SK-N-SH treated with all-trans-retinoic acid at 6 μM for 48 hours (cell line): ENCODE measurements at regions not wholly inside any gene's neighbourhood (a gene's known extent, or its start where the extent isn't known, plus 50 kb on each side); places are given as distances from the start of the nearest gene placed in this dataset.

ENCODE experiments used
- ATAC-seq: fragments of 200-7000 bp; cut with Tn5 transposase; 3 replicates; pipeline ENCODE4 v1.9.1; 2020; ENCODE audit warnings: mild to moderate bottlenecking, moderate library complexity
- ARNTL ChIP-seq: fragments of 450-650 bp; formaldehyde crosslinking; IDR thresholded peaks from 2 replicates; pipeline ENCODE4 v1.5.0; 2020; ENCODE audit warnings: low read depth, mild to moderate bottlenecking, moderate library complexity, borderline replicate concordance
- BACH2 ChIP-seq: fragments of 250-450 bp; sonication (Bioruptor Pico); IDR thresholded peaks from 2 replicates; pipeline ENCODE4 v1.9.0; 2021; ENCODE audit warnings: mild to moderate bottlenecking, borderline replicate concordance
- CSDC2 ChIP-seq: fragments of 250-450 bp; sonication (Bioruptor Pico); IDR thresholded peaks from 2 replicates; pipeline ENCODE4 v1.5.0; 2020; ENCODE audit warnings: mild to moderate bottlenecking, moderate library complexity
- GLIS3 ChIP-seq: fragments of 250-450 bp; sonication (Bioruptor Pico); IDR thresholded peaks from 2 replicates; pipeline ENCODE4 v1.5.0; 2020; ENCODE audit warnings: mild to moderate bottlenecking, moderate library complexity
- ISL1 ChIP-seq: fragments of 250-450 bp; sonication (Bioruptor Pico); IDR thresholded peaks from 2 replicates; pipeline ENCODE4 v2.1.2; 2022; ENCODE audit warnings: mild to moderate bottlenecking, moderate library complexity
- OSR1 ChIP-seq: fragments of 250-450 bp; sonication (Bioruptor Pico); IDR thresholded peaks from 2 replicates; pipeline ENCODE4 v1.8.0; 2022; ENCODE audit warnings: moderate library complexity, mild to moderate bottlenecking, inconsistent platforms
- PATZ1 ChIP-seq: fragments of 250-450 bp; sonication (Bioruptor Pico); IDR thresholded peaks from 2 replicates; pipeline ENCODE4 v1.8.0; 2020; ENCODE audit warnings: mild to moderate bottlenecking, moderate library complexity, borderline replicate concordance
- PPARA ChIP-seq: fragments of 250-450 bp; sonication (Bioruptor Pico); IDR thresholded peaks from 2 replicates; pipeline ENCODE4 v1.5.0; 2020; ENCODE audit warnings: mild to moderate bottlenecking, borderline replicate concordance
- RARB ChIP-seq: fragments of 250-450 bp; sonication (Bioruptor Pico); IDR thresholded peaks from 2 replicates; pipeline ENCODE4 v1.8.0; 2021; ENCODE audit warnings: mild to moderate bottlenecking, moderate library complexity
- SNAI2 ChIP-seq: fragments of 250-450 bp; sonication (Bioruptor Pico); IDR thresholded peaks from 2 replicates; pipeline ENCODE4 v1.5.0; 2020; ENCODE audit warnings: mild to moderate bottlenecking, moderate library complexity
- TCF4 ChIP-seq: fragments of 250-450 bp; sonication (Bioruptor Pico); IDR thresholded peaks from 2 replicates; pipeline ENCODE4 v1.8.0; 2021; ENCODE audit warnings: mild to moderate bottlenecking, moderate library complexity, borderline replicate concordance
- ZC3H10 ChIP-seq: fragments of 250-450 bp; sonication (Bioruptor Pico); IDR thresholded peaks from 2 replicates; pipeline ENCODE4 v1.5.1; 2021; ENCODE audit warnings: mild to moderate bottlenecking, moderate library complexity
- ZFP3 ChIP-seq: fragments of 250-450 bp; sonication (Bioruptor Pico); IDR thresholded peaks from 2 replicates; pipeline ENCODE4 v1.5.0; 2020; ENCODE audit warnings: mild to moderate bottlenecking, moderate library complexity
- ZFP30 ChIP-seq: fragments of 450-650 bp; formaldehyde crosslinking; IDR thresholded peaks from 2 replicates; pipeline ENCODE4 v1.5.0; 2022; ENCODE audit warnings: mild to moderate bottlenecking, moderate library complexity
- ZNF70 ChIP-seq: fragments of 450-650 bp; formaldehyde crosslinking; IDR thresholded peaks from 2 replicates; pipeline ENCODE4 v1.5.0; 2020; ENCODE audit warnings: mild to moderate bottlenecking, moderate library complexity
- ZNF8 ChIP-seq: fragments of 450-650 bp; formaldehyde crosslinking; IDR thresholded peaks from 2 replicates; pipeline ENCODE4 v1.5.0; 2020; ENCODE audit warnings: mild to moderate bottlenecking, moderate library complexity
- TF ChIP-seq, protein P1 (sequence below): fragments of 250-450 bp; sonication (Bioruptor Pico); IDR thresholded peaks from 2 replicates; pipeline ENCODE4 v1.5.0; 2020; ENCODE audit warnings: mild to moderate bottlenecking, moderate library complexity
- TF ChIP-seq, protein P2 (sequence below): fragments of 250-450 bp; sonication (Bioruptor Pico); IDR thresholded peaks from 2 replicates; pipeline ENCODE4 v1.5.1; 2020; ENCODE audit warnings: low read depth, mild to moderate bottlenecking, moderate library complexity
- TF ChIP-seq, protein P3 (sequence below): fragments of 250-450 bp; sonication (Bioruptor Pico); IDR thresholded peaks from 2 replicates; pipeline ENCODE4 v1.5.1; 2021; ENCODE audit warnings: mild to moderate bottlenecking, moderate library complexity
- TF ChIP-seq, protein P4 (sequence below): fragments of 250-450 bp; sonication (Bioruptor Pico); IDR thresholded peaks from 2 replicates; pipeline ENCODE4 v1.8.0; 2021; ENCODE audit warnings: low read depth, mild to moderate bottlenecking, moderate library complexity, borderline replicate concordance

GRCh38 chr3:94221829-94222228 is 159.0 kb downstream of the NSUN3 start:
- no peak for TF ChIP-seq CSDC2
- TF ChIP-seq ZNF8 (CRISPR knock-in tag): no peak
- no peak for TF ChIP-seq ZC3H10 (CRISPR knock-in tag)
- TF ChIP-seq, protein P1, sequence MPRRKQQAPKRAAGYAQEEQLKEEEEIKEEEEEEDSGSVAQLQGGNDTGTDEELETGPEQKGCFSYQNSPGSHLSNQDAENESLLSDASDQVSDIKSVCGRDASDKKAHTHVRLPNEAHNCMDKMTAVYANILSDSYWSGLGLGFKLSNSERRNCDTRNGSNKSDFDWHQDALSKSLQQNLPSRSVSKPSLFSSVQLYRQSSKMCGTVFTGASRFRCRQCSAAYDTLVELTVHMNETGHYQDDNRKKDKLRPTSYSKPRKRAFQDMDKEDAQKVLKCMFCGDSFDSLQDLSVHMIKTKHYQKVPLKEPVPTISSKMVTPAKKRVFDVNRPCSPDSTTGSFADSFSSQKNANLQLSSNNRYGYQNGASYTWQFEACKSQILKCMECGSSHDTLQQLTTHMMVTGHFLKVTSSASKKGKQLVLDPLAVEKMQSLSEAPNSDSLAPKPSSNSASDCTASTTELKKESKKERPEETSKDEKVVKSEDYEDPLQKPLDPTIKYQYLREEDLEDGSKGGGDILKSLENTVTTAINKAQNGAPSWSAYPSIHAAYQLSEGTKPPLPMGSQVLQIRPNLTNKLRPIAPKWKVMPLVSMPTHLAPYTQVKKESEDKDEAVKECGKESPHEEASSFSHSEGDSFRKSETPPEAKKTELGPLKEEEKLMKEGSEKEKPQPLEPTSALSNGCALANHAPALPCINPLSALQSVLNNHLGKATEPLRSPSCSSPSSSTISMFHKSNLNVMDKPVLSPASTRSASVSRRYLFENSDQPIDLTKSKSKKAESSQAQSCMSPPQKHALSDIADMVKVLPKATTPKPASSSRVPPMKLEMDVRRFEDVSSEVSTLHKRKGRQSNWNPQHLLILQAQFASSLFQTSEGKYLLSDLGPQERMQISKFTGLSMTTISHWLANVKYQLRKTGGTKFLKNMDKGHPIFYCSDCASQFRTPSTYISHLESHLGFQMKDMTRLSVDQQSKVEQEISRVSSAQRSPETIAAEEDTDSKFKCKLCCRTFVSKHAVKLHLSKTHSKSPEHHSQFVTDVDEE (CRISPR knock-in tag): no peak
- ATAC-seq: no peak

DNA sequence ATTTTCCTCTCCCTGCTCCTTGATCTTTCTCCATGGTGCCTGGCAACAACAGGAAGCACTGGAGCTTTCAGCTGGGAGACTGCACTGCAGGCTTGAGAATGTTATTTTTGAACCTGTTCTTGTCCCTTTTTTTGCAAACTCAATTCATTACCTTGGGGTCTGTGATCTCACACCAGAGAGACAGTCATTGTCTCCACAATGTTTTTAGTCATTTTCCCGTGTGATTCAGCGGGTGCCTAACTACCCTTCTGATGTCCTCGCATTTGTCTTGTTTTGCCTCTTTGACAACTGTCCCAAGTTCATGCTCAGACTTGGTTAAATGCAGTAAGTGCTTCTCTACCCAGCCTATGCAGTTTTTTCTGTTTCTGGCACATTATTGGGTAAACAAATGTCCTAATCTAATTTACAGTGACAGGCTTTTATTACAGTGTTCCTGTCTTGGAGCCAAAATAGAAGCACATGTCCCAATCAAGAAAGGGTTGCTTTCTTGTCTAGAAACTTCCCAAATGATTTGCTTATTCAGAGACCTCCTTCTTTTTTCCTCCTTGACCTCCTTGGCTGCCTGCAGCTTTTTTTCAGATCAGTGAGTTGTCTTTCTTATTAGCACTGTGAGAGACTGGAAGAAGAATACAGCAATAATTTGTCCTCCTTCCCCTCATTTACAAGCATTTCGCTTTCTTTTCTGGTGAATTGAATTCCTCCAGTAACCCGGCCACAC is 162.4 kb downstream of the NSUN3 start:
- TF ChIP-seq, protein P2, sequence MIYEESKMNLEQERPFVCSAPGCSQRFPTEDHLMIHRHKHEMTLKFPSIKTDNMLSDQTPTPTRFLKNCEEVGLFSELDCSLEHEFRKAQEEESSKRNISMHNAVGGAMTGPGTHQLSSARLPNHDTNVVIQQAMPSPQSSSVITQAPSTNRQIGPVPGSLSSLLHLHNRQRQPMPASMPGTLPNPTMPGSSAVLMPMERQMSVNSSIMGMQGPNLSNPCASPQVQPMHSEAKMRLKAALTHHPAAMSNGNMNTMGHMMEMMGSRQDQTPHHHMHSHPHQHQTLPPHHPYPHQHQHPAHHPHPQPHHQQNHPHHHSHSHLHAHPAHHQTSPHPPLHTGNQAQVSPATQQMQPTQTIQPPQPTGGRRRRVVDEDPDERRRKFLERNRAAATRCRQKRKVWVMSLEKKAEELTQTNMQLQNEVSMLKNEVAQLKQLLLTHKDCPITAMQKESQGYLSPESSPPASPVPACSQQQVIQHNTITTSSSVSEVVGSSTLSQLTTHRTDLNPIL (CRISPR knock-in tag): no peak
- no peak for TF ChIP-seq ISL1 (CRISPR knock-in tag)
- TF ChIP-seq, protein P3, sequence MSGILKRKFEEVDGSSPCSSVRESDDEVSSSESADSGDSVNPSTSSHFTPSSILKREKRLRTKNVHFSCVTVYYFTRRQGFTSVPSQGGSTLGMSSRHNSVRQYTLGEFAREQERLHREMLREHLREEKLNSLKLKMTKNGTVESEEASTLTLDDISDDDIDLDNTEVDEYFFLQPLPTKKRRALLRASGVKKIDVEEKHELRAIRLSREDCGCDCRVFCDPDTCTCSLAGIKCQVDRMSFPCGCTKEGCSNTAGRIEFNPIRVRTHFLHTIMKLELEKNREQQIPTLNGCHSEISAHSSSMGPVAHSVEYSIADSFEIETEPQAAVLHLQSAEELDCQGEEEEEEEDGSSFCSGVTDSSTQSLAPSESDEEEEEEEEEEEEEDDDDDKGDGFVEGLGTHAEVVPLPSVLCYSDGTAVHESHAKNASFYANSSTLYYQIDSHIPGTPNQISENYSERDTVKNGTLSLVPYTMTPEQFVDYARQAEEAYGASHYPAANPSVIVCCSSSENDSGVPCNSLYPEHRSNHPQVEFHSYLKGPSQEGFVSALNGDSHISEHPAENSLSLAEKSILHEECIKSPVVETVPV (CRISPR knock-in tag): no peak
- no peak for TF ChIP-seq TCF4
- TF ChIP-seq ZC3H10 (CRISPR knock-in tag): no peak
- no peak for TF ChIP-seq SNAI2 (CRISPR knock-in tag)
- peak; percentile 71 for ATAC-seq

DNA sequence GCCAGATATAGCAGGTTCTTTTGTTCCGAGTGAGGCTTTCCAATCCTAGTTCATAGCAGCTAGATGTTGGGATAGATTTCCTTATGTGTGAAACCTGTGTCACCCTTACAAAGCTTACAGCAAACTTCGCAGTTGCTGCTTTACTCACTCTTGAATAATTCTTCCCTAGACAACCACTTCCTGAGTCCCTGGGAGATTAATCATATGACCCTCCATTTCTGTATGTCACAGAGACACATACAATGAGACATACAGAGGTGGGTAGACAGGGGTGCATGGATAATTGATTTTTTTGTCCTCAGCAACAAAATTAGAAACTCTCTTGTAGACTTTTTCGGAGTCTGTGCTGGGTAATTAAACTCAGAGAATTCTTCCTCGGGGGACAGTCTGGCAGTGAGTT is 163.2 kb downstream of the NSUN3 start:
- TF ChIP-seq ZNF70 (CRISPR knock-in tag) (no peak), ZNF8 (CRISPR knock-in tag) (no peak), OSR1 (CRISPR knock-in tag) (no peak), RARB (CRISPR knock-in tag) (no peak), BACH2 (CRISPR knock-in tag) (no peak), ARNTL (CRISPR knock-in tag) (no peak), GLIS3 (CRISPR knock-in tag) (no peak), PPARA (CRISPR knock-in tag) (no peak), ZFP30 (CRISPR knock-in tag) (no peak), SNAI2 (CRISPR knock-in tag) (no peak), CSDC2 (no peak), ZFP3 (CRISPR knock-in tag) (no peak), PATZ1 (CRISPR knock-in tag) (no peak)
- TF ChIP-seq, protein P2 (CRISPR knock-in tag): no peak
- TF ChIP-seq, protein P4, sequence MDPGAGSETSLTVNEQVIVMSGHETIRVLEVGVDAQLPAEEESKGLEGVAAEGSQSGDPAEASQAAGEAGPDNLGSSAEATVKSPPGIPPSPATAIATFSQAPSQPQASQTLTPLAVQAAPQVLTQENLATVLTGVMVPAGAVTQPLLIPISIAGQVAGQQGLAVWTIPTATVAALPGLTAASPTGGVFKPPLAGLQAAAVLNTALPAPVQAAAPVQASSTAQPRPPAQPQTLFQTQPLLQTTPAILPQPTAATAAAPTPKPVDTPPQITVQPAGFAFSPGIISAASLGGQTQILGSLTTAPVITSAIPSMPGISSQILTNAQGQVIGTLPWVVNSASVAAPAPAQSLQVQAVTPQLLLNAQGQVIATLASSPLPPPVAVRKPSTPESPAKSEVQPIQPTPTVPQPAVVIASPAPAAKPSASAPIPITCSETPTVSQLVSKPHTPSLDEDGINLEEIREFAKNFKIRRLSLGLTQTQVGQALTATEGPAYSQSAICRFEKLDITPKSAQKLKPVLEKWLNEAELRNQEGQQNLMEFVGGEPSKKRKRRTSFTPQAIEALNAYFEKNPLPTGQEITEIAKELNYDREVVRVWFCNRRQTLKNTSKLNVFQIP (CRISPR knock-in tag): no peak
- TF ChIP-seq, all 23 proteins: peak for 0
- ATAC-seq: peak; percentile 83
